ENCODE measurements at regions not wholly inside any gene's neighbourhood (a gene's known extent, or its start where the extent isn't known, plus 50 kb on each side); places are given as distances from the start of the nearest gene placed in this dataset.

DNA sequence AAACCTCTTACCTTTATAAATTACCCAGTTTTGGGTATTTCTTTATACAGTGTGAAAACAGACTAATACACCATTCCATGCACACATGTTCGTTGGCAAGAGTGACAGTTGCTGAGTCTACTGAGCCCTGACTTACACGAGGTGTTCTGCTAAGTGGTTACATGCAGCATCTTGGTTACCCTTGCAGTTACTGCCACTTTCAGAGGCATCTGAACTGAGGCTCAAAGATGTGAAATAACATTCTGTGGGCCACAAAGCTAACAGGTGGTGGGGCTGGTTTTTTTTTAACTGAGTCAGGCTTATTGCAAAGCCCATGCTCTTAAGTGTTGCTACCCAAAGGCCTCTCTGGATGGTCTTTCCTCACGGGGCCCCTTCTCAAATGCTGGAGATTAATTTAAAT lies 54.4 kb upstream of the GTSF1L start:
- no peak for TF ChIP-seq CTCF (IDR thresholded peaks at IDR 0.05; ENCODE audit: low read depth, low read length)
- no peak overlapping the region for H3K4me3 ChIP-seq (ENCODE audit: low read depth, low read length)

DNA sequence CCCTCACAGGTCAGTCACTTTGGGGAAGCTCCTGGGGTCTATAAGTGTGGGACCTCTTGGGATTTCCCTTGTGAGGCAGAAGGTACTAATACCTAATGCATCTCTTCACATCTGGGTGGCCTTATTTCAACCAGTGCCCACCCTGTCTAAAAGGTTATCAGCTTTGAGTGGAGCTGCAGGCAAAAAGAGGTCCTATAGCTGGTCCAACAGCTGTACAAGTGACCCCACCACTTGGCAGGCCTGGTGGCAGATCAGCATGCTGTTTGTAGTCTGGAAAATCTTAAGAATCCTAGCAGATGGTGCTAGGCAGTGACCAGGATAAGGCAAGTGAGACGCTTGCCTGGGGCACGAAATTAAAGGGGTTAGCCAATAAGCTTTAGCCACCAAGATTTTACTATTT lies 51.6 kb upstream of the GTSF1L start:
- no peak overlapping the region for H3K4me3 ChIP-seq (ENCODE audit: low read depth, low read length)
- no peak for TF ChIP-seq CTCF (IDR thresholded peaks at IDR 0.05; ENCODE audit: low read depth, low read length)

DNA sequence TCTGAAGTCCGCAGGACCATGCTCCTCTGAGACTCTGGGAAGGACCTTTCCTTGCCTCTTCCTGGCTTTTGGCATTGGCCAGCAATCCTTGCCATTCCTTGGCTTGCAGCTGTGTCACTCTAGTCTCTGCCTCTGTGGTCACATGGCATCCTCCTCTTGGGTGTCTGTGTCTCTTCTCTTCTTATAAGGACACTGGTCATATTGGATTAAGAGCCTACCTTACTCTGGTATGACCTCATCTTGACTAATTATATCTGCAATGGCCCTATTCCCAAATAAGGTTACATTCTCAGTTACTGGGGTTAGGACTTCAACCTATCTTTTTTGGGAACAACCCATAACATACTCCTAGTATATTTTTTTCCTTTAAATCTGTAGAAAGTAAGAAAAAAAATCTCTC lies 49.9 kb upstream of the GTSF1L start:
- no peak overlapping the region for H3K4me3 ChIP-seq (ENCODE audit: low read depth, low read length)
- no peak for TF ChIP-seq CTCF (IDR thresholded peaks at IDR 0.05; ENCODE audit: low read depth, low read length)
